Retinal pigment epithelial cell (primary cell): ENCODE measurements at regions not wholly inside any gene's neighbourhood (a gene's known extent, or its start where the extent isn't known, plus 50 kb on each side); places are given as distances from the start of the nearest gene placed in this dataset.

ENCODE experiments used
- DNase-seq: peaks from one replicate; pipeline ENCODE4 v3.0.0-alpha.2; 2010; ENCODE audit warnings: low read depth
- H3K4me3 ChIP-seq: 2 replicates; pipeline ENCODE4 v1.5.1; 2011; ENCODE audit warnings: mild to moderate bottlenecking, low read length, control low read depth, moderate library complexity
- CTCF ChIP-seq: conservative IDR thresholded peaks from 2 replicates; pipeline ENCODE4 v1.5.1; 2011; ENCODE audit warnings: low read depth, low read length, control low read depth, inconsistent platforms

- DNase-seq: no peak
- no peak for TF ChIP-seq CTCF
- no peak overlapping the region for H3K4me3 ChIP-seq
Measured at GRCh38 chr11:112465433-112466024, 204.9 kb upstream of the PLET1 start.

GRCh38 chr11:112467721-112468120 lies 207.1 kb upstream of the PLET1 start:
- no peak for DNase-seq
- no peak overlapping the region for H3K4me3 ChIP-seq
- no peak for TF ChIP-seq CTCF

GRCh38 chr11:112469376-112469775 lies 208.7 kb upstream of the PLET1 start:
- TF ChIP-seq CTCF: no peak
- no peak for DNase-seq

GRCh38 chr11:112470355-112470754 lies 209.7 kb upstream of the PLET1 start:
- no peak for DNase-seq
- no peak for TF ChIP-seq CTCF
- H3K4me3 ChIP-seq: no peak overlapping the region

More at GRCh38 chr11:112469376-112469775, 208.7 kb upstream of the PLET1 start:
- no peak overlapping the region for H3K4me3 ChIP-seq

- TF ChIP-seq CTCF: no peak
- no peak for DNase-seq
- H3K4me3 ChIP-seq: no peak overlapping the region
Measured at GRCh38 chr11:112471731-112472130, 211.1 kb upstream of the PLET1 start.

GRCh38 chr11:112477152-112477551 lies 216.5 kb upstream of the PLET1 start:
- no peak for TF ChIP-seq CTCF
- DNase-seq: no peak
- H3K4me3 ChIP-seq: no peak overlapping the region

GRCh38 chr11:112477581-112478317 lies 217.1 kb upstream of the PLET1 start:
- no peak for DNase-seq
- TF ChIP-seq CTCF: no peak
- no peak overlapping the region for H3K4me3 ChIP-seq
